HG02610 (cell line): ENCODE measurements at regions not wholly inside any gene's neighbourhood (a gene's known extent, or its start where the extent isn't known, plus 50 kb on each side); places are given as distances from the start of the nearest gene placed in this dataset.
"Not testable (repeated sequence)": the region's sequence is repeated elsewhere in the genome, so short reads cannot be mapped to it uniquely, and the experiment has no call there.

ENCODE experiments used
- ATAC-seq: cut with Tn5 transposase; IDR thresholded peaks from one replicate; pipeline ENCODE4 v1.9.1; 2021; ENCODE audit warnings: mild to moderate bottlenecking, moderate library complexity; ENCODE audit not compliant: unreplicated experiment

GRCh38 chr18:27311114-27311513 lies 126.0 kb upstream of the CHST9 start:
- ATAC-seq = no peak

GRCh38 chr18:27301615-27302378 lies 116.7 kb upstream of the CHST9 start:
- ATAC-seq = no peak

- no peak for ATAC-seq
Observed at GRCh38 chr18:27298214-27298804, 113.2 kb upstream of the CHST9 start.

GRCh38 chr18:27285973-27286562 lies 101.0 kb upstream of the CHST9 start:
- ATAC-seq = not testable (repeated sequence)

GRCh38 chr18:27278131-27278530 lies 93.0 kb upstream of the CHST9 start:
- no peak for ATAC-seq

GRCh38 chr18:27277554-27277953 lies 92.4 kb upstream of the CHST9 start:
- no peak for ATAC-seq

- no peak for ATAC-seq
Observed at GRCh38 chr18:27276886-27277285, 91.8 kb upstream of the CHST9 start.

- ATAC-seq = no peak
Observed at GRCh38 chr18:27276479-27276878, 91.4 kb upstream of the CHST9 start.

GRCh38 chr18:27274901-27275300 lies 89.8 kb upstream of the CHST9 start:
- ATAC-seq = no peak

- ATAC-seq = no peak
Observed at GRCh38 chr18:27270508-27270907, 85.4 kb upstream of the CHST9 start.

GRCh38 chr18:27263369-27263768 lies 78.3 kb upstream of the CHST9 start:
- ATAC-seq = no peak

GRCh38 chr18:27261769-27262549 lies 76.9 kb upstream of the CHST9 start:
- ATAC-seq = no peak

GRCh38 chr18:27253571-27253970 lies 68.5 kb upstream of the CHST9 start:
- ATAC-seq = no peak

- no peak for ATAC-seq
Observed at GRCh38 chr18:27250471-27250870, 65.4 kb upstream of the CHST9 start.

GRCh38 chr18:27249933-27250332 lies 64.8 kb upstream of the CHST9 start:
- ATAC-seq = no peak

GRCh38 chr18:27244259-27244658 lies 59.2 kb upstream of the CHST9 start:
- ATAC-seq = no peak

GRCh38 chr18:27242392-27243047 lies 57.4 kb upstream of the CHST9 start:
- ATAC-seq = no peak

GRCh38 chr18:27240383-27240782 lies 55.3 kb upstream of the CHST9 start:
- ATAC-seq = no peak

- no peak for ATAC-seq
Observed at GRCh38 chr18:27239669-27240068, 54.6 kb upstream of the CHST9 start.

GRCh38 chr18:27235218-27235870 lies 50.2 kb upstream of the CHST9 start:
- ATAC-seq = no peak
